Caco-2 (cell line): ENCODE measurements at regions not wholly inside any gene's neighbourhood (a gene's known extent, or its start where the extent isn't known, plus 50 kb on each side); places are given as distances from the start of the nearest gene placed in this dataset.
A peak's percentile ranks its signal among the peaks of the same experiment; 100 is the strongest.

Source experiments
- BruUV-seq: library from RNA; stranded (reverse); fragments of 400-500 nt; replicated peaks from 2 replicates; lab custom pipeline; 2021; lab: Mats Ljungman, UMichigan
- CTCF ChIA-PET: fragments of 300-600 bp; sonication (Branson Sonifier 250); formaldehyde crosslinking; loops from one replicate; lab custom pipeline; 2022; ENCODE audit warnings: antibody characterized with exemption; lab: Charles Lee
- POLR2A ChIA-PET: fragments of 300-600 bp; sonication (Branson Sonifier 250); formaldehyde crosslinking; loops from one replicate; lab custom pipeline; 2022; ENCODE audit warnings: antibody characterized with exemption; lab: Charles Lee
- DNase-seq, 2 experiments: peaks; one replicate each; pipeline versions ENCODE4 v3.0.0 to v3.0.0-alpha.2; 2020 to 2022
- H3K27me3 ChIP-seq: replicated peaks from 2 replicates; pipeline ENCODE4 v1.6.0; 2011; ENCODE audit warnings: low read length; ENCODE audit not compliant: control insufficient read depth, insufficient read depth
- H3K36me3 ChIP-seq: 2 replicates; pipeline ENCODE4 v1.5.1; 2011; ENCODE audit warnings: low read length; ENCODE audit not compliant: control insufficient read depth, insufficient read depth
- H3K4me1 ChIP-seq: fragments of 250-450 bp; sonication (Bioruptor Pico); 2 replicates; pipeline ENCODE4 v1.5.1; 2020; ENCODE audit warnings: mild to moderate bottlenecking
- H3K4me3 ChIP-seq: 2 replicates; pipeline ENCODE4 v1.5.1; 2011; ENCODE audit warnings: low read depth, mild to moderate bottlenecking, control low read depth, low read length
- H3K9me3 ChIP-seq: fragments of 250-450 bp; sonication (Bioruptor Pico); 2 replicates; pipeline ENCODE4 v1.5.1; 2020; ENCODE audit warnings: mild to moderate bottlenecking, moderate library complexity
- H3K27ac Mint-ChIP-seq: one replicate; pipeline ENCODE4 v1.8.0; 2022; ENCODE audit warnings: mixed read lengths; ENCODE audit not compliant: unreplicated experiment
- H3K27me3 Mint-ChIP-seq: one replicate; pipeline ENCODE4 v1.8.0; 2022; ENCODE audit warnings: mixed read lengths; ENCODE audit not compliant: insufficient read depth, unreplicated experiment
- H3K36me3 Mint-ChIP-seq: one replicate; pipeline ENCODE4 v1.8.0; 2022; ENCODE audit warnings: mild to moderate bottlenecking, mixed read lengths; ENCODE audit not compliant: insufficient read depth, unreplicated experiment
- H3K4me1 Mint-ChIP-seq: one replicate; pipeline ENCODE4 v1.8.0; 2022; ENCODE audit warnings: low read depth, mixed read lengths; ENCODE audit not compliant: unreplicated experiment
- H3K4me3 Mint-ChIP-seq: one replicate; pipeline ENCODE4 v1.8.0; 2022; ENCODE audit warnings: mild to moderate bottlenecking, moderate library complexity, mixed read lengths; ENCODE audit not compliant: unreplicated experiment
- H3K9me3 Mint-ChIP-seq: one replicate; pipeline ENCODE4 v1.8.0; 2022; ENCODE audit warnings: mixed read lengths; ENCODE audit not compliant: unreplicated experiment
- CTCF ChIP-seq, 2 experiments: fragments of 200-600 bp in 1 of 2; IDR thresholded peaks; 1 replicate in 1 of 2; 2 replicates in 1 of 2; pipeline versions ENCODE4 v1.5.1 to v1.8.0; 2011 to 2022; ENCODE audit warnings: antibody characterized with exemption in 1 of 2, control low read depth in 1 of 2, inconsistent platforms in 1 of 2, low read depth in 1 of 2, low read length in 1 of 2, mild to moderate bottlenecking in 1 of 2, moderate library complexity in 1 of 2; ENCODE audit not compliant: insufficient read depth in 1 of 2, severe bottlenecking in 1 of 2, unreplicated experiment in 1 of 2
- intact Hi-C: fragments of 100-400 bp; cut with micrococcal nuclease; formaldehyde crosslinking; loops from one replicate; pipeline ENCODE4 v1.10.0; 2022; ENCODE audit not compliant: unreplicated experiment

GRCh38 chr2:207320381-207321159 is 154.8 kb upstream of the KLF7 start:
- intact Hi-C loops: no loop called here
- Mint-ChIP-seq H3K27ac (no peak overlapping the region), H3K36me3 (no peaks in the 10 kb centered on the region), H3K4me1 (no peaks in the 10 kb centered on the region), H3K4me3 (no peak overlapping the region), H3K27me3 (peaks cover 8% of the 10 kb centered on the region), H3K9me3 (no peaks in the 10 kb centered on the region)
- no peaks in the 10 kb centered on the region for H3K36me3 ChIP-seq
- no TSS peak for BruUV-seq
- no peaks in the 10 kb centered on the region for H3K9me3 ChIP-seq
- CTCF ChIA-PET: no interaction called here
- no peak overlapping the region for H3K4me3 ChIP-seq
- peak in 1 of 2 experiments; percentile 2 for TF ChIP-seq CTCF (IDR thresholded peaks at IDR 0.05; ENCODE audit: insufficient read depth in 1 of 2, low read depth in 1 of 2, low read length in 1 of 2, severe bottlenecking in 1 of 2, unreplicated experiment in 1 of 2)
- H3K4me1 ChIP-seq: no peaks in the 10 kb centered on the region
- no peak for DNase-seq
- no peaks in the 10 kb centered on the region for H3K27me3 ChIP-seq
- POLR2A ChIA-PET: no interaction called here

GRCh38 chr2:207321514-207321913 is 155.8 kb upstream of the KLF7 start:
- Mint-ChIP-seq H3K4me3 (no peak overlapping the region), H3K4me1 (no peaks in the 10 kb centered on the region), H3K9me3 (no peaks in the 10 kb centered on the region), H3K27me3 (peaks cover 8% of the 10 kb centered on the region), H3K27ac (no peak overlapping the region), H3K36me3 (no peaks in the 10 kb centered on the region)
- no peak overlapping the region for H3K4me3 ChIP-seq
- intact Hi-C loops: no loop called here
- no peaks in the 10 kb centered on the region for H3K4me1 ChIP-seq
- no peak for DNase-seq
- H3K27me3 ChIP-seq: no peaks in the 10 kb centered on the region
- no peak for TF ChIP-seq CTCF (IDR thresholded peaks at IDR 0.05; ENCODE audit: insufficient read depth in 1 of 2, low read depth in 1 of 2, low read length in 1 of 2, severe bottlenecking in 1 of 2, unreplicated experiment in 1 of 2)
- ChIA-PET CTCF (no interaction called here), POLR2A (no interaction called here)
- H3K36me3 ChIP-seq: no peaks in the 10 kb centered on the region
- H3K9me3 ChIP-seq: no peaks in the 10 kb centered on the region
- no TSS peak for BruUV-seq

GRCh38 chr2:207324001-207324400 is 158.3 kb upstream of the KLF7 start:
- H3K4me3 ChIP-seq: no peak overlapping the region
- no peaks in the 10 kb centered on the region for H3K9me3 ChIP-seq
- no peaks in the 10 kb centered on the region for H3K27me3 ChIP-seq
- no peaks in the 10 kb centered on the region for H3K36me3 ChIP-seq
- no peaks in the 10 kb centered on the region for H3K4me1 ChIP-seq
- no peak for TF ChIP-seq CTCF (IDR thresholded peaks at IDR 0.05; ENCODE audit: insufficient read depth in 1 of 2, low read depth in 1 of 2, low read length in 1 of 2, severe bottlenecking in 1 of 2, unreplicated experiment in 1 of 2)
- Mint-ChIP-seq H3K4me3 (no peak overlapping the region), H3K27me3 (peaks cover 15% of the 10 kb centered on the region), H3K36me3 (no peaks in the 10 kb centered on the region), H3K4me1 (peaks cover 3% of the 10 kb centered on the region), H3K27ac (no peak overlapping the region), H3K9me3 (no peaks in the 10 kb centered on the region)
- intact Hi-C loops: no loop called here
- ChIA-PET POLR2A (no interaction called here), CTCF (no interaction called here)
- BruUV-seq: no TSS peak
- DNase-seq: no peak
